HG03457 (cell line): ENCODE measurements at regions not wholly inside any gene's neighbourhood (a gene's known extent, or its start where the extent isn't known, plus 50 kb on each side); places are given as distances from the start of the nearest gene placed in this dataset.
A peak's percentile ranks its signal among the peaks of the same experiment; 100 is the strongest.

ENCODE experiments used
- ATAC-seq: cut with Tn5 transposase; IDR thresholded peaks from one replicate; pipeline ENCODE4 v1.9.1; 2021; ENCODE audit warnings: moderate number of reproducible peaks; ENCODE audit not compliant: unreplicated experiment

DNA sequence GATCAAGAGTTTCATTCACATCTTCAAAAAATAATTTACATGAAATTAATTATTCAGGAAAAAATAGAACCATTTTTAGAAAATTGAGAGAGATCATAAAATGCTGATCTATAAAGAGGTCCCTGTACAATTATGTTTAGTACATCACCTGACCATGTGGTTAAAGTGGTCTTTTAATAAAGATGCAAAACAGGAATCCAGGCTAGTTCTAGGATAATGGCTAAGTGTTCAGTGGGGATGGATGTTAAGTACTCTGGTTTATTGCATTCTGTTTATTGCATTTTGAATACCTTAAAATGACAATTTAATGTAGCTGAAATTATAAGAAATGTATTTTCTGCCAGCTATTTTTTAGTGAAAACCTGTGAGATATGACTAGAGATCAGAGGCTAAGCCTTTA lies 72.0 kb upstream of the SMC2 start:
- ATAC-seq = no peak

DNA sequence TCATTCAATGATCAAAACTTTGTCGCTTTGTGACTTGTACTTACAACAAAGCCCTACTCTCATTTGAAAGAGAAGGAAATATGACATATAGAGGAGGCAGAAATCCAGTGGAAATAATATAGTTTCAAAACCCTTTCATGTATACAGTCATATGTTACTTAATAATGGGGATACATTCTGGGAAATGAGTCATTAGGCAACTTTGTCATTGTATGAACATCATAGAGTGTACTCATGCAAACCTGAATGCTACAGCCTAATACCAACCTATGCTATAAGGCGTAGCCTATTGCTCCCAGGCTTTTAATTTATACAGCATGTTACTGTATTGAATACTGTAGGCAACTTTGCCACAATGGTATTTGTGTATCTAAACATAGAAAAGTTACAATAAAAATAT lies 69.0 kb upstream of the SMC2 start:
- ATAC-seq = no peak

DNA sequence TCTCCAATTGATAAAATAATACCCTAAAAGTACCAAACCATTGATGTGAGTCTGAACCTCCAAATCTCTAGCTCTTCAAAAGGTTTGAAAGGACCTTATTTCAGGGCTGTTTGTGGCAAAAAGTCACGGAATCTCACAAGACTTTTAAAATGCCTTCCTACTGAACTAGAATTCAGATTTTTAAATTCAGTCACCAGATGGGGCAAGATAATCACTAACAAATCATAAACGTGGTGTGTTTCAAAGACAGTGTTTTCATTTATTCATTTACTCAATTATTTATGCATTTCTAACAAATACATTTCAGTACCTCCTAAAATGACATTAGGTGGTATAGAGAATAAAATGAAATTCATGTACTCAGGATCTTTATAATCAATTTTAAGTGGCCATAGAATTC lies 68.2 kb upstream of the SMC2 start:
- no peak for ATAC-seq

DNA sequence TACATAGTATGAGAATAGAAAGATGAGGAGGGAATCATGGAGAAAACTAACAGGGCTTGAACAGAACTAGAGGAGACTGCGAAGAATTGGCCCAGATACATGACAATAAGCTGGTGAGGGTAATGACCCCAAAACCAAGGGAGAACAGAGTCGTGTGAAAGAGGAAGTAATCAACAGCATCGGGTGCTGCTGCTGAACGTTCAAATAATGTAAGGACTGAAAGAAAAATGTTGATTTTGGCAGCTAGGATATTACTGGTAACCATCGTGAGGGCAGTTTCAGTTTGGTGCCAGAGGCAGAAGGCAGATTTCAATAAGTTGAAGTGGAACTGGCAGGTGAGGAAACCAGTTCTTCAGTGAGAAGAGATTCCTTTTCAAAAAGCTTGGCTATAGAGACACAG lies 66.8 kb upstream of the SMC2 start:
- peak; percentile 45 for ATAC-seq

DNA sequence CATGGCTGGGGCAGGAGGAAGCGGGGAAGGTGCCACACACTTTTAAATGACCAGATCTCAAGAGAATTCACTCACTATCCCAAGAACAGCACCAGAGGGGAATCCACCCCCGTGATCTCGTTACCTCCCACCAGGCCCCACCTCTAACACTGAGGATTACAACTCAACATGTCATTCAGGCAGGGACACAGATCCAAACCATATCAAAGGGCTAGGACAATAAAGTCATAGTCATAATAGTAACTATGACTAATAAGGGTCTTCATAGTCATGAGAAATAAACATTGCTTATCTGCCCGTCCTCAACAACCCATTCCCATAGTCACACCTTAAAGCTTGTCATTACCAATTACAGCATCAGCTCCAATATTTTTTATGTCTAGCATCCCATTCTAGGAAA lies 65.3 kb upstream of the SMC2 start:
- no peak for ATAC-seq
